OCI-LY1 (cell line): ENCODE measurements at regions not wholly inside any gene's neighbourhood (a gene's known extent, or its start where the extent isn't known, plus 50 kb on each side); places are given as distances from the start of the nearest gene placed in this dataset.

Source experiments
- H2AFZ ChIP-seq: fragments of 200-600 bp; sonication (generic), shearing (Covaris generic); 2 replicates; pipeline ENCODE4 v1.6.0; 2014; ENCODE audit warnings: antibody characterized with exemption, mild to moderate bottlenecking, low read length
- H3F3A ChIP-seq: fragments of 200-600 bp; sonication (generic), shearing (Covaris generic); 2 replicates; pipeline ENCODE4 v1.6.0; 2014; ENCODE audit warnings: mild to moderate bottlenecking, antibody characterized with exemption, low read length, moderate library complexity; ENCODE audit not compliant: insufficient read depth
- H3K27ac ChIP-seq: fragments of 200-600 bp; sonication (generic); 2 replicates; pipeline ENCODE4 v1.5.1; 2014; ENCODE audit warnings: low read length, mixed run types, mild to moderate bottlenecking, low read depth; ENCODE audit not compliant: poor library complexity, severe bottlenecking
- H3K27me3 ChIP-seq: fragments of 200-600 bp; sonication (generic); 2 replicates; pipeline ENCODE4 v1.6.0; 2014; ENCODE audit warnings: antibody characterized with exemption, mild to moderate bottlenecking, low read length, moderate library complexity; ENCODE audit not compliant: insufficient read depth
- H3K36me3 ChIP-seq: fragments of 200-600 bp; sonication (generic); 2 replicates; pipeline ENCODE4 v1.6.1; 2014; ENCODE audit warnings: mild to moderate bottlenecking, antibody characterized with exemption, low read length, moderate library complexity, mixed read lengths; ENCODE audit not compliant: insufficient read depth
- H3K4me1 ChIP-seq: fragments of 200-600 bp; sonication (generic); 2 replicates; pipeline ENCODE4 v1.5.1; 2014; ENCODE audit warnings: mild to moderate bottlenecking, low read length, moderate library complexity; ENCODE audit not compliant: insufficient read depth, severe bottlenecking
- H3K4me2 ChIP-seq: fragments of 200-600 bp; sonication (generic), shearing (Covaris generic); 2 replicates; pipeline ENCODE4 v1.6.1; 2014; ENCODE audit warnings: low read length
- H3K4me3 ChIP-seq: fragments of 200-600 bp; sonication (generic); 2 replicates; pipeline ENCODE4 v1.5.1; 2014; ENCODE audit warnings: low read length, low read depth, mild to moderate bottlenecking, mixed read lengths; ENCODE audit not compliant: poor library complexity, severe bottlenecking
- H3K79me2 ChIP-seq: fragments of 200-600 bp; shearing (Covaris generic); 2 replicates; pipeline ENCODE4 v1.6.1; 2016; ENCODE audit warnings: mixed run types, low read length, mixed read lengths; ENCODE audit not compliant: insufficient read depth
- H3K9ac ChIP-seq: fragments of 200-600 bp; sonication (generic), shearing (Covaris generic); 2 replicates; pipeline ENCODE4 v1.6.1; 2014; ENCODE audit warnings: mild to moderate bottlenecking, low read length, mixed read lengths
- H3K9me2 ChIP-seq: fragments of 200-600 bp; sonication (generic), shearing (Covaris generic); 2 replicates; pipeline ENCODE4 v1.6.1; 2014; ENCODE audit warnings: low read depth, mild to moderate bottlenecking, low read length, mixed read lengths
- H3K9me3 ChIP-seq: fragments of 200-600 bp; shearing (Covaris generic); 2 replicates; pipeline ENCODE4 v1.6.1; 2014; ENCODE audit warnings: low read length, mixed read lengths
- H4K20me1 ChIP-seq: fragments of 200-600 bp; sonication (generic), shearing (Covaris generic); 2 replicates; pipeline ENCODE4 v1.6.0; 2016; ENCODE audit warnings: mild to moderate bottlenecking, low read length; ENCODE audit not compliant: insufficient read depth
- CTCF ChIP-seq: fragments of 200-600 bp; sonication (generic), shearing (Covaris generic); IDR thresholded peaks from 2 replicates; pipeline ENCODE4 v1.5.1; 2017; ENCODE audit warnings: mild to moderate bottlenecking, antibody characterized with exemption, low read length, moderate library complexity, mixed read lengths
- EZH2 ChIP-seq: fragments of 200-600 bp; sonication (generic), shearing (Covaris generic); IDR thresholded peaks from 2 replicates; pipeline ENCODE4 v1.8.0; 2017; ENCODE audit warnings: borderline replicate concordance, mixed run types, mild to moderate bottlenecking, antibody characterized with exemption, low read length, moderate library complexity, mixed read lengths

GRCh38 chr5:18761801-18762200 is 1127.5 kb downstream of the TAF11L14 start:
- no peak overlapping the region for H3K9ac ChIP-seq
- no peaks in the 10 kb centered on the region for H3K79me2 ChIP-seq
- no peaks in the 10 kb centered on the region for H3K9me3 ChIP-seq
- no peaks in the 10 kb centered on the region for H3K27me3 ChIP-seq
- no peak overlapping the region for H3K27ac ChIP-seq
- H4K20me1 ChIP-seq = no peaks in the 10 kb centered on the region
- TF ChIP-seq CTCF (no peak), EZH2 (no peak)
- no peaks in the 10 kb centered on the region for H3F3A ChIP-seq
- H3K9me2 ChIP-seq = no peaks in the 10 kb centered on the region
- H3K4me2 ChIP-seq = no peak overlapping the region
- no peak overlapping the region for H2AFZ ChIP-seq
- no peak overlapping the region for H3K4me3 ChIP-seq
- no peaks in the 10 kb centered on the region for H3K4me1 ChIP-seq
- H3K36me3 ChIP-seq = no peaks in the 10 kb centered on the region

GRCh38 chr5:18764161-18764560 is 1129.9 kb downstream of the TAF11L14 start:
- Histone ChIP-seq H3K79me2 (no peaks in the 10 kb centered on the region), H3K9ac (no peak overlapping the region), H4K20me1 (no peaks in the 10 kb centered on the region), H3K9me2 (no peaks in the 10 kb centered on the region), H3K36me3 (no peaks in the 10 kb centered on the region), H3K4me3 (no peak overlapping the region), H3F3A (no peaks in the 10 kb centered on the region), H3K9me3 (no peaks in the 10 kb centered on the region), H3K27ac (no peak overlapping the region), H2AFZ (no peak overlapping the region), H3K4me2 (no peak overlapping the region), H3K27me3 (no peaks in the 10 kb centered on the region), H3K4me1 (no peaks in the 10 kb centered on the region)
- no peak for TF ChIP-seq EZH2
- no peak for TF ChIP-seq CTCF

- Histone ChIP-seq H3F3A (no peaks in the 10 kb centered on the region), H3K4me3 (no peak overlapping the region), H3K4me2 (no peak overlapping the region), H3K9me2 (no peaks in the 10 kb centered on the region), H3K9me3 (no peaks in the 10 kb centered on the region), H4K20me1 (peaks cover 2% of the 10 kb centered on the region; the same call in 1 of the 2 replicates), H2AFZ (no peak overlapping the region), H3K27me3 (no peaks in the 10 kb centered on the region), H3K9ac (no peak overlapping the region), H3K36me3 (no peaks in the 10 kb centered on the region), H3K27ac (no peak overlapping the region), H3K4me1 (no peaks in the 10 kb centered on the region), H3K79me2 (no peaks in the 10 kb centered on the region)
- TF ChIP-seq EZH2 (no peak), CTCF (no peak)
Measured at GRCh38 chr5:18765304-18765703, 1131.0 kb downstream of the TAF11L14 start.
